Cardiac muscle cell (in vitro differentiated cells and primary cell): ENCODE measurements at regions not wholly inside any gene's neighbourhood (a gene's known extent, or its start where the extent isn't known, plus 50 kb on each side); places are given as distances from the start of the nearest gene placed in this dataset.
"Not testable (repeated sequence)": the region's sequence is repeated elsewhere in the genome, so short reads cannot be mapped to it uniquely, and the experiment has no call there.

ENCODE experiments used
- DNase-seq, 2 donors: peaks; one replicate each; pipeline versions ENCODE4 v3.0.0 to v3.0.0-alpha.2; 2010 to 2017; ENCODE audit warnings: low read depth in 1 of 2, low spot score in 1 of 2
- H3K27ac ChIP-seq: fragments of 200-600 bp; sonication (generic); 2 replicates; pipeline ENCODE4 v1.5.1; 2016
- H3K27me3 ChIP-seq: fragments of 200-600 bp; sonication (generic); 2 replicates; pipeline ENCODE4 v1.6.0; 2016; ENCODE audit warnings: control low read depth
- H3K36me3 ChIP-seq: fragments of 200-600 bp; sonication (generic); 2 replicates; pipeline ENCODE4 v1.5.1; 2016; ENCODE audit warnings: control low read depth
- H3K4me1 ChIP-seq: fragments of 200-600 bp; sonication (generic); 2 replicates; pipeline ENCODE4 v1.8.1; 2017; ENCODE audit warnings: low read depth, mild to moderate bottlenecking, mixed run types
- H3K4me3 ChIP-seq: fragments of 200-600 bp; sonication (generic); 2 replicates; pipeline ENCODE4 v1.5.1; 2016; ENCODE audit warnings: mild to moderate bottlenecking
- H3K9me3 ChIP-seq: fragments of 200-600 bp; sonication (generic); 2 replicates; pipeline ENCODE4 v1.5.1; 2017; ENCODE audit warnings: low read depth, mild to moderate bottlenecking, control low read depth
- CTCF ChIP-seq: IDR thresholded peaks from 2 replicates; pipeline ENCODE4 v1.5.1; 2012; ENCODE audit warnings: low read depth, mild to moderate bottlenecking, low read length

- H3K27ac ChIP-seq: no peak overlapping the region
Measured at GRCh38 chr15:68492855-68493254, 60.9 kb upstream of the ITGA11 start.

GRCh38 chr15:68493629-68494028 lies 61.7 kb upstream of the ITGA11 start:
- H3K4me1 ChIP-seq: no peaks in the 10 kb centered on the region
- TF ChIP-seq CTCF: no peak
- no peak overlapping the region for H3K4me3 ChIP-seq
- H3K9me3 ChIP-seq: no peaks in the 10 kb centered on the region
- H3K27me3 ChIP-seq: no peaks in the 10 kb centered on the region
- H3K27ac ChIP-seq: no peak overlapping the region
- no peak for DNase-seq
- H3K36me3 ChIP-seq: no peaks in the 10 kb centered on the region

More at GRCh38 chr15:68492855-68493254, 60.9 kb upstream of the ITGA11 start:
- no peak for TF ChIP-seq CTCF
- no peaks in the 10 kb centered on the region for H3K36me3 ChIP-seq
- DNase-seq: peak; percentile 14 to 46
- H3K4me1 ChIP-seq: no peaks in the 10 kb centered on the region
- no peak overlapping the region for H3K4me3 ChIP-seq
- no peaks in the 10 kb centered on the region for H3K27me3 ChIP-seq
- no peaks in the 10 kb centered on the region for H3K9me3 ChIP-seq

- no peak for DNase-seq
- Histone ChIP-seq H3K27ac (no peak overlapping the region), H3K9me3 (no peaks in the 10 kb centered on the region), H3K27me3 (no peaks in the 10 kb centered on the region), H3K4me1 (no peaks in the 10 kb centered on the region), H3K4me3 (no peak overlapping the region), H3K36me3 (no peaks in the 10 kb centered on the region)
- TF ChIP-seq CTCF: no peak
Measured at GRCh38 chr15:68494573-68495110, 62.7 kb upstream of the ITGA11 start.

- Histone ChIP-seq H3K36me3 (no peaks in the 10 kb centered on the region), H3K4me3 (no peak overlapping the region), H3K27me3 (no peaks in the 10 kb centered on the region), H3K4me1 (no peaks in the 10 kb centered on the region), H3K27ac (no peak overlapping the region), H3K9me3 (no peaks in the 10 kb centered on the region)
- TF ChIP-seq CTCF: no peak
- DNase-seq: no peak
Measured at GRCh38 chr15:68495221-68495950, 63.4 kb upstream of the ITGA11 start.

- no peaks in the 10 kb centered on the region for H3K27me3 ChIP-seq
- H3K27ac ChIP-seq: no peak overlapping the region
- no peaks in the 10 kb centered on the region for H3K9me3 ChIP-seq
- H3K36me3 ChIP-seq: no peaks in the 10 kb centered on the region
- H3K4me1 ChIP-seq: no peaks in the 10 kb centered on the region
- no peak overlapping the region for H3K4me3 ChIP-seq
- DNase-seq: no peak
- no peak for TF ChIP-seq CTCF
Measured at GRCh38 chr15:68495981-68496705, 64.2 kb upstream of the ITGA11 start.

GRCh38 chr15:68496751-68497150 lies 64.8 kb upstream of the ITGA11 start:
- not testable (repeated sequence) for H3K27me3 ChIP-seq, H3K4me1 ChIP-seq, H3K36me3 ChIP-seq, H3K27ac ChIP-seq, H3K4me3 ChIP-seq, DNase-seq, H3K9me3 ChIP-seq
